ENCODE measurements at regions not wholly inside any gene's neighbourhood (a gene's known extent, or its start where the extent isn't known, plus 50 kb on each side); places are given as distances from the start of the nearest gene placed in this dataset.
"Not testable (repeated sequence)": the region's sequence is repeated elsewhere in the genome, so short reads cannot be mapped to it uniquely, and the experiment has no call there.

DNA sequence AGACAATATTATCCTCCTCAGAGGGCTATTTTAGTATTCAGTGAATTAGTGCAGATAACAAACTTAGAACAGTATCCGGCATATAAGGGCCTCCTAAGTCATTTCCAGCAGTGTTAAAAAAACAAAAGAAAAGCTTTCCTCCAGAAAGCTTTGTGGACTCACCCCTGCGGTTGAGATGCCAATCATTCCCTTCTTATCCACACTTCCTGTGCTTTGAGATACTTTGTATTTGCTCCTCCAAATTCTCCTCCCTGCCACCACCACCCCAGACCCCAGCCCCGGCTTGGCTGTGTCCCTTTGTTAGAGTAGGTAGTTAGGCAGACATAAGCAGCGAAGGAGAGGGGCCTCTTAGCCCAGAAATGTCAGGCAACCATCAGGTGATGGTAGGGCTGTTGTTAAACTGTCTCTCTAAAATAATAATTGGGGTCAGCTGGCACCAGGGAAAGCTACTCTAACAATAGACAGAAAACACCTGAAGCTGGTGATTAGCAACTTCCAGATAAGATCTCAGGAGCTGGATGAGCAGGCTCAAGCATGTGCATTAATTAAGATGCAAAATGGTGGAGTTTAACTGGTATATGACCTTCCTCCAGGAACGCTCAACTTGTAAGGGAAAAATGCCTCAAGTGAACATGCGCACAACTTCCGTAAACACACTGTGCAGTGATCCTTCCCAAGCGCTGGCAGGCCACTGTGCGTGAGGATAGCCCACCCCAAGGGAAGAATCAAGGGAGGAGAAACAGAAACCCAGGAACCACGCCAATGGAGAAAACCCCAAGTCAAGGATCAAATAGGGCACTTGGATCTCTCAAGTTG lies 152.1 kb upstream of the EEA1 start:
- DNase-seq: no peak

DNA sequence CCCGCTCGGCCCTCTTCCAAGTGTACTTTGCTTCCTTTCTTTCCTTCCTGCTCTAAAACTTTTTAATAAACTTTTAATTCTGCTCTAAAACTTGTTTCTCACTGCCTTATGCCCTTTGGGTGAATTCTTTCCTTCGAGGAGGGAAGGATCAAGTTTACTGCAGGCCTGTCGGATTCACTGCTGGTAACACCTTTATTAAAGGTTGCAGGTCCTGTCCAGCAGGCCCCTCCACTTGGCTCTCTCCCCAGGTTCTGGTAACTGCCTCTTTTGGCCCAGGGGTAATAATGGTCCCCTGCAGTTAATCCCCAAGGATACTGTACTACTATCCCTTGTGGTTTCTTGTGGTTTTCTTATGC lies 152.7 kb upstream of the EEA1 start:
- no peak for DNase-seq

GRCh38 chr12:93085383-93086287 lies 156.5 kb upstream of the EEA1 start:
- DNase-seq: no peak

GRCh38 chr12:93086288-93086727 lies 157.2 kb upstream of the EEA1 start:
- no peak for DNase-seq

DNA sequence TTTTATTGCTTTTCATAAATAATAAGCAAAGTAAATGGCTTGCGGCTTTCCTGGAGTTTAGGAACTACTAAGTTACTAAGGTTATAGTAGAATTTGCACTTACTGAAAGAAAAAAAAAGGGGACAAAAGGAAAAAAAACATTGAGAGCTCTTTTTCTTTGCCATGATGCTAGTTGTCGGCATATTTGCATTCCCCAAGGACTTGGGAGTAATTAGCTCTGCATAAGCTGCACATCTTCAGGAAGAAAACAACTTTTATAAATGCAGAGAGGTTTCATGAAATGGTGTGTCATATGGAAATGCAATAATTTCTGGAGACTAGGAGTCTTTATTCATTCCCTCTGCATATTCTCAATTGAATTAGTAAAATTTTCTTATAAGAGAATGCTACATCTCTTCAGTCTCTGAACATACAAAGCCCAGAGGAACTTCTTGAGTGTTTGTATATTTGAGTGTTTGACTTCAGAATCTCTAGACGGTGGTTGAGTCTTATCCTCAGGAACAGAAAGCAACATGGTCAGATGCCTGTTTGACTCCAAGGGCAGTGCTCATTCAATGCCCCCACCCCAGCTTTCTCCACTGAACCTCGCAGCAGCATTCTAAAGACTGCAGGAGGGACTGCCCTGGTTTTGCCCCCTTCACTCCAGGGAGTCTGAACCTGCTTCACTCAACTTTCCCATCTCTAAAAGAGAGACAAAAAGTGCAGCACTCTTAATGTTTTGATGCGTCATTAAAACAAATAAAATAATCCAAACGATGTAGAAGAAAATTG lies 158.9 kb upstream of the EEA1 start:
- DNase-seq: no peak

DNA sequence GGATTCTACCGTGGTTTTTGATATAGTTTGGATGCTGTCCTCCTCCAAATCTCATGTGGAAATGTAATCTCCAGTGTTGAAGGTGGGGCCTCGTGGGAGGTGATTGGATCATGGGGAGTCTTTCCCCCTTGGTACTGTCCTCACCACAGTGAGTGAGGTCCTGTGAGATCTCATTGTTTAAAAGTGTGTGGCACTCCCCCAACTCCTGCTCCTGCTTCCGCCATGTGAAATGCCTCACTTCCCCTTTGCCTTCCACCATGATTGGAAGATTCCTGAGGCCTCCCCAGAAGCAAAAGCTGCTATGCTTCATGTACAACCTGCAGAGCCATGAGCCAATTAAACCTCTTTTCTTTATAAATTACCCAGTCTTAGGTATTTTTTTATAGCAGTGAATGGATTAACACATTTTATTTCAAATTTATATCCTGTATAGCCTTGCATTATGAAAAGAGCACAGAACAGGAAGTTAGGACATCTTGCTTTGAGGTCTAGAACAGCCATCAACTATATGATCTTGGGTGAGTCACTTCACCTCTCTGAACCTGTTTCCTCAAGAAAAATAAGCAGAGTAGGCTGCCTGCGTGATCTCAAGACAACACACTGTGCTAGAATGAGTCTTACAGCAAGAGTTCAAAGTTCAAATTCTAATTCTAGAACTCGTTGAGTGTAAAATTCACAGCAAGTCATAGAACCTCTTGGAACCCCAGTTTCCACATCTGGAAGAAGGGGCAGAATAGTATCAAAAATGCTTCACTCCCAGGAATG lies 160.9 kb upstream of the EEA1 start:
- DNase-seq: no peak

DNA sequence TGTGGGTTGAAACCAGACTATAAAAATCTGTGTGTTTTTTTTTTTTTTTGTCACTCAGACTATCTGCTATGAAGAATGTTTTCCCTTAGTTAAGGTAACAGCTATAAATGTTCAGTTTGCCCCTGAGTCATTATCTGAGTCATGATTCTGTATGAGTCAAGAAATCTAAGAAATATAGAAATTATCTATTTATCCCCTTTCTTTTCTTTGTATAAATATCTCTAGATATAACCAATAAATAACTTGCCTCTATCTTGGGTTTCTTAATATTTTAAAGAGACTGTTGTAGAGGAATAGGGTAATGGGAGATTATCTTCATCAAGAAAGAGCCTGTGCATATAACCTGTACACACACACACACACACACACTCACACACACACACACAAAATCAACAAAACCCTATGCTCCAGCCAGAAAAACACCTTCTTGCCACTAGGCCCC lies 161.7 kb upstream of the EEA1 start:
- DNase-seq: no peak

- DNase-seq: no peak
These were observed 163.0 kb upstream of the EEA1 start for GRCh38 chr12:93091886-93092648.

DNA sequence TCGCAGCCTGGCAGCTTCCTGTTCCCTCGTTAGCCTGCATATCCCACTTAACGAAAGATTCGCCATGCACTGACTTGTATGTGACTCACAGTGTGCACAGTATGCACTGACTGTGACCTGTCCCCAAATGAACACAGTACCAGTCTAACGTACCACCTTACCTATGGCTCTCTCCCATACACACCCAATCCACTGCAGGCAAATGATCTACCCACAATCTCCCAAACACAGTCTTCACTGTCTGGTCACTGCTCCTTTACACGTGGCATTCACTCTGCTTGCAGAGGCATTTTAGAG lies 163.5 kb upstream of the EEA1 start:
- no peak for DNase-seq

GRCh38 chr12:93093243-93093642 lies 164.1 kb upstream of the EEA1 start:
- no peak for DNase-seq

DNA sequence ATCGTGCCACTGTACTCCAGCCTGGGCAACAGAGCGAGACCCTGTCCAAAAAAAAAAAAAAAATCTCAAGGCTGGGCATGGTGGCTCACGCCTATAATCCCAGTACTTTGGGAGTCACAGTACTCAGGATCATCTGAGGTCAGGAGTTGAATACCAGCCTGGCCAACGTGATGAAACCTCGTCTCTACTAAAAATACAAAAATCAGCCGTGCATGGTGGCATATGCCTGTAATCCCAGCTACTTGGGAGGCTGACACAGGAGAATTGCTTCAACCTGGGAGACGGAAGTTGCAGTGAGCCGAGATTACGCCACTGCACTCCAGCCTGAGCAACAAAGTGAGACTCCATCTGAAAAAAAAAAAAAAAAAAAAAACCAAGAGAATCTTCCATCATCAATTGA lies 165.1 kb upstream of the EEA1 start:
- not testable (repeated sequence) for DNase-seq

GRCh38 chr12:93094988-93095737 lies 166.1 kb upstream of the EEA1 start:
- DNase-seq: no peak

GRCh38 chr12:93097417-93097816 lies 168.3 kb upstream of the EEA1 start:
- DNase-seq: no peak

DNA sequence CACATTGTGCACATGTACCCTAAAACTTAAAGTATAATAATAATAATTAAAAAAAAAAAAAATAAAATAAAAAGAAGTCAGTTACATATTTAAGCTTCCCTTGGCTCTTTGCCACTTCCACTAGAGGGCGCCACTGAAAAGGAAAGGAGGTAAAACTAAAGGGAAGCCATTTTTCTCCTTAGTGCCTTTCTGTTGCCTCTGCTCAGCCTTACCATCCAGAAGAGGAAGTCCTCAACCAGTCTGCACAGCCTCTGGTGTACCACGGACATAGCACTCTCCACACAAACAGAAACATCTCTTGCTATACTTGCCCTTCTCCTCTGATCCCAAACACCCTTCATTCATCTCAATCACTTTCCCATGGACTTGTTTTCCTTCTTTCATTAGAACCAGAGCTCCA lies 169.0 kb upstream of the EEA1 start:
- peak in 3 of 14 donors; percentile 0 to 21 (median 3) for DNase-seq

DNA sequence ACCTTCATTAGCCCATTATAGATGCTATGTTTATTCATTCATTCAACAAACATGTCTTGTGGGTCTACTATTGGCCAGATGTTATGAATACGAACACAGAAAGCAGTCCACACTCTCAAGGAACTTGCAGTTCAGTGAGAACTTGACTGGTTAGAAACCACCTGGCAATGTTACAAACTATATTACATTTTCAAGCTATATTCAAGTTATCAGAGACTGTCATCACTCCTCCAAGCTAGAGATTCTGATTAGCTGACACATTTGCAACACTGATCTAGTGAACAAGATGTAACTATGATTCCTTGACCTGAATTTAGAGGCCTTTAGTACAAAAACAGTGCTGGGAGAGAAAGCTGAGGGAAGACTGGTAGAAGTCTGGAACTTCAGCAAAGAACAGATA lies 170.7 kb upstream of the EEA1 start:
- no peak for DNase-seq

DNA sequence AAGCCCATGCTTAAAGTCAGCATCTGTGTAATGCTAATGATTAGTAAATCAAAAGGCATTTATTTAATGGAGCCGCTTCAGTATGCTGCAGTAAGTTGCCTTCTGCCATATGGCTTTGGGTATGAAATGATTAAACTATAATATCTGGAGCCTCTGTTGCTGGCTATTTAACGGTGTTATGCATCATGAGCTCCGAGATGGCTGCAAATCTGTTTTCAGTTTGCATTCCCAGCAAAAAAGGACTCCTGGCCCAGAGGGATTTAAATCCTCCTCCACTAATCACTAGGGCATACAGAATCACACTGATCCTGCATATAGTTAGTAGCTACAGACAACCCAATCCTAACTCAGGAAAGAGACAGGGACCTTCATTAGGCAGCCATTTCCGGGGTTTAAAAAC lies 171.5 kb upstream of the EEA1 start:
- DNase-seq: no peak

DNA sequence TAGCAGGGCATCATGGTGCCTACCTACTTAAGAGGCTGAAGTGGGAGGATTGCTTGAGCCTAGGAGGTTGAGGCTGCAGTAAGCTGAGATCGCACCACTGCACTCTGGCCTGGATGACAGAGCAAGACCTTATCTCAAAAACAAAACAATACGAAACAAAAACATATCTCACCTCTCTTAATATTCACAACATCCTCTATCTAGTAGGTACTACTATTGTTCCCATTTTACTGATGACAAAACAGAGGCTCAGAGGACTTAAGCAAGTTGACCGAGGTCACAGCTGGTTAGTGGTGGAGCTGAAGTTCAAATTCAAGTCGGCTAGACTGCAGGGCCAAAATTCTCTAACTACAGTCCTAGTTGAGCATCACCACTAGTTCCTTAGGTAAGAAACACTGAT lies 172.3 kb upstream of the EEA1 start:
- no peak for DNase-seq

- no peak for DNase-seq
These were observed 173.2 kb upstream of the EEA1 start for GRCh38 chr12:93102312-93102711.

GRCh38 chr12:93102744-93103143 lies 173.6 kb upstream of the EEA1 start:
- DNase-seq: no peak

DNA sequence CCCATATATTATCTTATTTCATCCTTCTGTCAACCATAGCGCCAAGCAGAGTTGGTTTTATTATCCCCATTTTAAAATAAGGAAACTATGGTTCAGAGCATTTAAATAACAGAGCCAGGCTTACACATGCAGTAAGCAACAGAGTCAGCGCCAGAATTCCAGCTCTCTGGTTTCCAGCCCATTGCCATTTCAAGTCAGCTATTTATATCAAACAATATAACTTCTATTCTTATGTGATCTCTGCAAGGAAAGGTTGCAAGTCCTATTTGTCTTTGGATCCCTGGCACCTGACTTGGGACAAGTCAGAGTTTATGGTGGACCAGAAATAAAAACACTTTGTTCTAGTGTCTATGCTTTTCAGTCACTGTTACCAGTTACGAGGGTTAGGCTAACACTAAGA lies 174.1 kb upstream of the EEA1 start:
- DNase-seq: no peak

DNA sequence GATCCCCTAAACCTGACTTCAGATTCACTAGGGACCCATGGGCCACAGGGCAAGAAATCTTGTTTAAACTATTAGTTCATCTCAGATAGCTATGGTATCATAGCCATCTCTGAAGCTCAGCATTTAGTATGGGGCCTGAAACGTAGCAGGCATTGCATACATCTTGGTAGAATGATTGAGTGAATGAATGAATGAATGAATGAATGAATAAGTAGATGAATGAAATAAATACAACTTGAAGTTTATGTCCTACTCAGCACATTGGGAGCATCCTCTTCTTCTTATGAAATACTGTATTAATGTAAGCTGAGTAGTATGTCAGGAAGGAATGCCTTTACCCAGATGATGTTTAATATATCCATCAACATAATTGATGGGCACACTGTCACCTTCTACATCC lies 175.4 kb upstream of the EEA1 start:
- DNase-seq: no peak

Measured in C1 segment of cervical spinal cord (tissue), 14 donors.